SK-N-SH (cell line): ENCODE measurements at regions not wholly inside any gene's neighbourhood (a gene's known extent, or its start where the extent isn't known, plus 50 kb on each side); places are given as distances from the start of the nearest gene placed in this dataset.

Experiments
- CTCF ChIA-PET: fragments of 300-600, 350-600 bp; formaldehyde crosslinking; extraction: SDS; loops from one replicate; lab custom pipeline; 2021; lab: Yijun Ruan, JAX
- POLR2A ChIA-PET: fragments of 350-600 bp; sonication (Branson Sonifier 250); formaldehyde crosslinking; extraction: SDS; loops from one replicate; lab custom pipeline; 2020; ENCODE audit warnings: antibody characterized with exemption, inconsistent platforms; lab: Yijun Ruan, JAX
- DNase-seq: peaks from one replicate; pipeline ENCODE4 v3.0.0; 2012
- H2AFZ ChIP-seq: fragments of 200-600 bp; sonication (generic); 2 replicates; pipeline ENCODE4 v1.8.1; 2016; ENCODE audit warnings: antibody characterized with exemption, mild to moderate bottlenecking, low read depth
- H3F3A ChIP-seq: fragments of 200-600 bp; sonication (generic); replicated peaks from 2 replicates; pipeline ENCODE3; 2016; ENCODE audit warnings: antibody characterized with exemption, mild to moderate bottlenecking; ENCODE audit not compliant: insufficient read depth
- H3K27ac ChIP-seq, 2 experiments: fragments of 200-500 bp in 1 of 2; fragments of 200-600 bp in 1 of 2; sonication (Bioruptor generic) in 1 of 2; sonication (generic), shearing (Covaris generic) in 1 of 2; 2 replicates each; pipeline versions ENCODE4 v1.5.1 to v1.6.1; 2014 to 2016; ENCODE audit warnings: low read depth in 2 of 2, inconsistent platforms in 1 of 2, low read length in 1 of 2, mild to moderate bottlenecking in 1 of 2, mixed read lengths in 1 of 2
- H3K27me3 ChIP-seq: fragments of 200-600 bp; sonication (generic), shearing (Covaris generic); 2 replicates; pipeline ENCODE4 v1.6.1; 2016; ENCODE audit warnings: mixed run types; ENCODE audit not compliant: insufficient read depth
- H3K36me3 ChIP-seq, 2 experiments: fragments of 200-500 bp in 1 of 2; fragments of 200-600 bp in 1 of 2; sonication (Bioruptor generic) in 1 of 2; sonication (generic) in 1 of 2; replicated peaks in 1 of 2; 2 replicates each; pipeline versions ENCODE3 to v1.5.1; 2014 to 2016; ENCODE audit warnings: low read length in 1 of 2, mild to moderate bottlenecking in 1 of 2; ENCODE audit not compliant: insufficient read depth in 2 of 2, control insufficient read depth in 1 of 2
- H3K4me1 ChIP-seq, 2 experiments: fragments of 200-500 bp in 1 of 2; fragments of 200-600 bp in 1 of 2; sonication (Bioruptor generic) in 1 of 2; sonication (generic), shearing (Covaris generic) in 1 of 2; 2 replicates each; pipeline versions ENCODE4 v1.5.1 to v1.6.1; 2014 to 2016; ENCODE audit warnings: low read depth in 1 of 2, low read length in 1 of 2, mixed run types in 1 of 2; ENCODE audit not compliant: insufficient read depth in 2 of 2, control insufficient read depth in 1 of 2
- H3K4me2 ChIP-seq: fragments of 200-600 bp; sonication (generic), shearing (Covaris generic); 2 replicates; pipeline ENCODE4 v1.6.1; 2017; ENCODE audit warnings: mixed run types
- H3K4me3 ChIP-seq, 2 experiments: fragments of 200-500 bp in 1 of 2; fragments of 200-600 bp in 1 of 2; sonication (Bioruptor generic) in 1 of 2; sonication (generic), shearing (Covaris generic) in 1 of 2; 2 replicates each; pipeline versions ENCODE4 v1.5.1 to v1.8.1; 2014 to 2016; ENCODE audit warnings: low read depth in 2 of 2, inconsistent platforms in 1 of 2, low read length in 1 of 2, mild to moderate bottlenecking in 1 of 2, mixed read lengths in 1 of 2, moderate library complexity in 1 of 2
- H3K79me2 ChIP-seq: fragments of 200-600 bp; sonication (generic); 2 replicates; pipeline ENCODE4 v1.8.1; 2017; ENCODE audit warnings: mild to moderate bottlenecking; ENCODE audit not compliant: insufficient read depth
- H3K9ac ChIP-seq: fragments of 200-600 bp; sonication (generic); 2 replicates; pipeline ENCODE4 v1.6.1; 2017; ENCODE audit warnings: mixed run types
- H3K9me2 ChIP-seq: fragments of 200-600 bp; sonication (generic); 2 replicates; pipeline ENCODE4 v1.6.1; 2017; ENCODE audit warnings: mixed run types
- H3K9me3 ChIP-seq: fragments of 200-600 bp; sonication (generic); 2 replicates; pipeline ENCODE4 v1.6.1; 2017; ENCODE audit warnings: mixed run types, mild to moderate bottlenecking, moderate library complexity
- H4K20me1 ChIP-seq: fragments of 200-600 bp; sonication (generic); 2 replicates; pipeline ENCODE4 v1.6.1; 2017; ENCODE audit warnings: mild to moderate bottlenecking, mixed run types; ENCODE audit not compliant: insufficient read depth
- ELF1 ChIP-seq: IDR thresholded peaks from 2 replicates; pipeline ENCODE4 v1.4.0; 2012
- EP300 ChIP-seq, 2 experiments: IDR thresholded peaks; 2 replicates each; pipeline versions ENCODE4 v1.4.0 to v1.6.1; 2012; ENCODE audit warnings: borderline replicate concordance in 1 of 2, low read depth in 1 of 2, low read length in 1 of 2
- EZH2phosphoT487 ChIP-seq: fragments of 200-600 bp; sonication (generic); IDR thresholded peaks from 2 replicates; pipeline ENCODE4 v1.6.1; 2017; ENCODE audit warnings: low read depth, mixed run types, mild to moderate bottlenecking, antibody characterized with exemption, moderate library complexity, borderline replicate concordance
- FOXJ3 ChIP-seq: sonication (generic); formaldehyde crosslinking; IDR thresholded peaks from 2 replicates; pipeline ENCODE4 v1.5.1; 2020; ENCODE audit warnings: mild to moderate bottlenecking, missing genetic modification reagents
- FOXM1 ChIP-seq: IDR thresholded peaks from 2 replicates; pipeline ENCODE4 v1.4.0; 2012; ENCODE audit warnings: low read depth, mild to moderate bottlenecking
- GABPA ChIP-seq: IDR thresholded peaks from 2 replicates; pipeline ENCODE4 v1.4.0; 2012; ENCODE audit warnings: low read depth, mild to moderate bottlenecking
- NRF1 ChIP-seq: IDR thresholded peaks from 2 replicates; pipeline ENCODE4 v1.6.1; 2012; ENCODE audit warnings: low read depth, mild to moderate bottlenecking, low read length
- RFX5 ChIP-seq: IDR thresholded peaks from 2 replicates; pipeline ENCODE4 v1.6.1; 2012; ENCODE audit warnings: mild to moderate bottlenecking, improper control_type of control experiment, low read length
- TAF1 ChIP-seq: IDR thresholded peaks from 2 replicates; pipeline ENCODE4 v1.6.1; 2012; ENCODE audit warnings: low read depth, mild to moderate bottlenecking, low read length, moderate library complexity, borderline replicate concordance
- TCF12 ChIP-seq: IDR thresholded peaks from 2 replicates; pipeline ENCODE4 v1.4.0; 2012
- YY1 ChIP-seq: IDR thresholded peaks from 2 replicates; pipeline ENCODE4 v1.4.0; 2012; ENCODE audit warnings: low read depth, mild to moderate bottlenecking
- WGBS: methylation state at CpG from one replicate; pipeline ENCODE4 v1.1.6; 2017; ENCODE audit warnings: low lambda C conversion rate; 5-methylcytosine and 5-hydroxymethylcytosine counted together
- TF ChIP-seq, protein P1 (sequence below): IDR thresholded peaks from 2 replicates; pipeline ENCODE4; 2012
- TF ChIP-seq, protein P2 (sequence below): fragments of 200-600 bp; sonication (generic); IDR thresholded peaks from 2 replicates; pipeline ENCODE4 v1.6.1; 2017; ENCODE audit warnings: antibody characterized with exemption, mild to moderate bottlenecking, moderate library complexity
- TF ChIP-seq, protein P3 (sequence below): IDR thresholded peaks from 2 replicates; pipeline ENCODE4 v1.6.1; 2012; ENCODE audit warnings: mild to moderate bottlenecking, low read depth, low read length, moderate library complexity
- TF ChIP-seq, protein P4 (sequence below): IDR thresholded peaks from 2 replicates; pipeline ENCODE4 v1.4.0; 2012; ENCODE audit warnings: low read depth
- TF ChIP-seq, protein P5 (sequence below): fragments of 150-350 bp; IDR thresholded peaks from 2 replicates; pipeline ENCODE4 v1.6.1; 2017; ENCODE audit warnings: antibody characterized with exemption, low read length, low read depth, borderline replicate concordance
- TF ChIP-seq, protein P6 (sequence below): fragments of 150-350 bp; IDR thresholded peaks from 2 replicates; pipeline ENCODE4 v1.6.1; 2016; ENCODE audit warnings: mild to moderate bottlenecking, low read depth, low read length

DNA sequence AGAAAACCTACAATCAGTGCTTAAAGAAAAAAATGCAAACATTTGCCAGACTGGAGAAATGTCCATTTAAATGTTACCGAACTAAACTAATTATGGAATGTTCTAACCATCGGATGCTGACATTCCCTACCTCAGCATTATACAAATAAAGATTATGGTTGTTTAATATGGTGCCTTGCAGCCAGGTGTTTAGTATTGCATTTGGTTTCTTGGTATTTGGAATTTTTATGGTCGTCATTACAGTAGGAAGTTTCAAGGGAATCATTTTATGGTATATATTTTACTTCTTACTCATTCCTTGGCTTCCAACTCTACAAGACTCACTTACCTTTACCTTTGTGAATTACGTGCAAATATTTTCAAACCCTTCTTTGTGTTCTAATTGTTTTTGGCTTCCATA lies 103.1 kb upstream of the PNPLA4 start:
- Histone ChIP-seq H3K4me1 (no peaks in the 10 kb centered on the region), H3K36me3 (no peaks in the 10 kb centered on the region), H2AFZ (no peak overlapping the region), H3K9me3 (no peaks in the 10 kb centered on the region), H3K9me2 (no peaks in the 10 kb centered on the region), H3K4me2 (no peak overlapping the region), H3K27ac (no peak overlapping the region), H3K4me3 (no peak overlapping the region), H3F3A (no peaks in the 10 kb centered on the region), H3K79me2 (no peaks in the 10 kb centered on the region), H3K9ac (no peak overlapping the region), H4K20me1 (no peaks in the 10 kb centered on the region), H3K27me3 (no peaks in the 10 kb centered on the region)
- TF ChIP-seq TAF1 (no peak), FOXJ3 (CRISPR knock-in tag) (no peak), EZH2phosphoT487 (no peak), FOXM1 (no peak), NRF1 (no peak), TCF12 (no peak)
- TF ChIP-seq, protein P1, sequence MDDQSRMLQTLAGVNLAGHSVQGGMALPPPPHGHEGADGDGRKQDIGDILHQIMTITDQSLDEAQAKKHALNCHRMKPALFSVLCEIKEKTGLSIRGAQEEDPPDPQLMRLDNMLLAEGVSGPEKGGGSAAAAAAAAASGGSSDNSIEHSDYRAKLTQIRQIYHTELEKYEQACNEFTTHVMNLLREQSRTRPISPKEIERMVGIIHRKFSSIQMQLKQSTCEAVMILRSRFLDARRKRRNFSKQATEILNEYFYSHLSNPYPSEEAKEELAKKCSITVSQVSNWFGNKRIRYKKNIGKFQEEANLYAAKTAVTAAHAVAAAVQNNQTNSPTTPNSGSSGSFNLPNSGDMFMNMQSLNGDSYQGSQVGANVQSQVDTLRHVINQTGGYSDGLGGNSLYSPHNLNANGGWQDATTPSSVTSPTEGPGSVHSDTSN: no peak
- TF ChIP-seq, protein P2, sequence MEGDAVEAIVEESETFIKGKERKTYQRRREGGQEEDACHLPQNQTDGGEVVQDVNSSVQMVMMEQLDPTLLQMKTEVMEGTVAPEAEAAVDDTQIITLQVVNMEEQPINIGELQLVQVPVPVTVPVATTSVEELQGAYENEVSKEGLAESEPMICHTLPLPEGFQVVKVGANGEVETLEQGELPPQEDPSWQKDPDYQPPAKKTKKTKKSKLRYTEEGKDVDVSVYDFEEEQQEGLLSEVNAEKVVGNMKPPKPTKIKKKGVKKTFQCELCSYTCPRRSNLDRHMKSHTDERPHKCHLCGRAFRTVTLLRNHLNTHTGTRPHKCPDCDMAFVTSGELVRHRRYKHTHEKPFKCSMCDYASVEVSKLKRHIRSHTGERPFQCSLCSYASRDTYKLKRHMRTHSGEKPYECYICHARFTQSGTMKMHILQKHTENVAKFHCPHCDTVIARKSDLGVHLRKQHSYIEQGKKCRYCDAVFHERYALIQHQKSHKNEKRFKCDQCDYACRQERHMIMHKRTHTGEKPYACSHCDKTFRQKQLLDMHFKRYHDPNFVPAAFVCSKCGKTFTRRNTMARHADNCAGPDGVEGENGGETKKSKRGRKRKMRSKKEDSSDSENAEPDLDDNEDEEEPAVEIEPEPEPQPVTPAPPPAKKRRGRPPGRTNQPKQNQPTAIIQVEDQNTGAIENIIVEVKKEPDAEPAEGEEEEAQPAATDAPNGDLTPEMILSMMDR: no peak
- CTCF ChIA-PET: no interaction called here
- WGBS: 23% methylated on average over 4 of the region's 4 CpGs
- DNase-seq: no peak
- POLR2A ChIA-PET: no interaction called here

DNA sequence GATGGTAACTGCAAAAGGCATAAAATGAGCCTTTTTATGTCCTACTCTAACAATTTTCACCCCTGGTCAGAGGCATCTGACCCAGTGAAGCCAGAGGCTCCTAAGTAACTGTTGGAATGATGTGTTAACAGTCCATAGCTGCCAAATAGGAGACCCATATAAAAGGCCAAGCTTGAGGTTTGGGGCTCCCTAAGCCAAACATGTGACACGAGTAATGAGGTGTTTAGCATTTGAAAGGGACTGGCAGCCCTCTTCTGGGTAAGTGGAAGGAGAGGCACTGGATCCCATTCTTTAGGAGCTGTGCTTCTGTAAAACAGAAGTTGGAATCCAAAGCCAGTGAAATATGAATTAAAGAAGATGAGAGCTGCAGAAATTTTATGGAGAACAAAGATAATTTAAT lies 100.6 kb upstream of the PNPLA4 start:
- WGBS: 15% methylated on average over 1 of the region's 1 CpG
- Histone ChIP-seq H3K4me1 (no peaks in the 10 kb centered on the region), H3K9me2 (no peaks in the 10 kb centered on the region), H3K4me3 (no peak overlapping the region), H3K27ac (no peak overlapping the region), H3K27me3 (no peaks in the 10 kb centered on the region), H3K9ac (no peak overlapping the region), H4K20me1 (no peaks in the 10 kb centered on the region), H3F3A (no peaks in the 10 kb centered on the region), H2AFZ (no peak overlapping the region), H3K4me2 (no peak overlapping the region), H3K79me2 (no peaks in the 10 kb centered on the region), H3K9me3 (no peaks in the 10 kb centered on the region), H3K36me3 (no peaks in the 10 kb centered on the region)
- ChIA-PET CTCF (no interaction called here), POLR2A (no interaction called here)
- no peak for DNase-seq
- TF ChIP-seq, protein P2: no peak
- no peak for TF ChIP-seq NRF1
- TF ChIP-seq, protein P3, sequence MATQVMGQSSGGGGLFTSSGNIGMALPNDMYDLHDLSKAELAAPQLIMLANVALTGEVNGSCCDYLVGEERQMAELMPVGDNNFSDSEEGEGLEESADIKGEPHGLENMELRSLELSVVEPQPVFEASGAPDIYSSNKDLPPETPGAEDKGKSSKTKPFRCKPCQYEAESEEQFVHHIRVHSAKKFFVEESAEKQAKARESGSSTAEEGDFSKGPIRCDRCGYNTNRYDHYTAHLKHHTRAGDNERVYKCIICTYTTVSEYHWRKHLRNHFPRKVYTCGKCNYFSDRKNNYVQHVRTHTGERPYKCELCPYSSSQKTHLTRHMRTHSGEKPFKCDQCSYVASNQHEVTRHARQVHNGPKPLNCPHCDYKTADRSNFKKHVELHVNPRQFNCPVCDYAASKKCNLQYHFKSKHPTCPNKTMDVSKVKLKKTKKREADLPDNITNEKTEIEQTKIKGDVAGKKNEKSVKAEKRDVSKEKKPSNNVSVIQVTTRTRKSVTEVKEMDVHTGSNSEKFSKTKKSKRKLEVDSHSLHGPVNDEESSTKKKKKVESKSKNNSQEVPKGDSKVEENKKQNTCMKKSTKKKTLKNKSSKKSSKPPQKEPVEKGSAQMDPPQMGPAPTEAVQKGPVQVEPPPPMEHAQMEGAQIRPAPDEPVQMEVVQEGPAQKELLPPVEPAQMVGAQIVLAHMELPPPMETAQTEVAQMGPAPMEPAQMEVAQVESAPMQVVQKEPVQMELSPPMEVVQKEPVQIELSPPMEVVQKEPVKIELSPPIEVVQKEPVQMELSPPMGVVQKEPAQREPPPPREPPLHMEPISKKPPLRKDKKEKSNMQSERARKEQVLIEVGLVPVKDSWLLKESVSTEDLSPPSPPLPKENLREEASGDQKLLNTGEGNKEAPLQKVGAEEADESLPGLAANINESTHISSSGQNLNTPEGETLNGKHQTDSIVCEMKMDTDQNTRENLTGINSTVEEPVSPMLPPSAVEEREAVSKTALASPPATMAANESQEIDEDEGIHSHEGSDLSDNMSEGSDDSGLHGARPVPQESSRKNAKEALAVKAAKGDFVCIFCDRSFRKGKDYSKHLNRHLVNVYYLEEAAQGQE: no peak
- no peak for TF ChIP-seq RFX5
- TF ChIP-seq EP300 (IDR thresholded peaks at IDR 0.05; ENCODE audit: borderline replicate concordance in 1 of 2, low read depth in 1 of 2, low read length in 1 of 2): no peak
- no peak for TF ChIP-seq YY1
- TF ChIP-seq, protein P4, sequence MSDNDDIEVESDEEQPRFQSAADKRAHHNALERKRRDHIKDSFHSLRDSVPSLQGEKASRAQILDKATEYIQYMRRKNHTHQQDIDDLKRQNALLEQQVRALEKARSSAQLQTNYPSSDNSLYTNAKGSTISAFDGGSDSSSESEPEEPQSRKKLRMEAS: no peak
- TF ChIP-seq GABPA: no peak
- TF ChIP-seq, protein P5, sequence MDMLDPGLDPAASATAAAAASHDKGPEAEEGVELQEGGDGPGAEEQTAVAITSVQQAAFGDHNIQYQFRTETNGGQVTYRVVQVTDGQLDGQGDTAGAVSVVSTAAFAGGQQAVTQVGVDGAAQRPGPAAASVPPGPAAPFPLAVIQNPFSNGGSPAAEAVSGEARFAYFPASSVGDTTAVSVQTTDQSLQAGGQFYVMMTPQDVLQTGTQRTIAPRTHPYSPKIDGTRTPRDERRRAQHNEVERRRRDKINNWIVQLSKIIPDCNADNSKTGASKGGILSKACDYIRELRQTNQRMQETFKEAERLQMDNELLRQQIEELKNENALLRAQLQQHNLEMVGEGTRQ: no peak
- no peak for TF ChIP-seq ELF1
- TF ChIP-seq EZH2phosphoT487: no peak
- TF ChIP-seq, protein P6, sequence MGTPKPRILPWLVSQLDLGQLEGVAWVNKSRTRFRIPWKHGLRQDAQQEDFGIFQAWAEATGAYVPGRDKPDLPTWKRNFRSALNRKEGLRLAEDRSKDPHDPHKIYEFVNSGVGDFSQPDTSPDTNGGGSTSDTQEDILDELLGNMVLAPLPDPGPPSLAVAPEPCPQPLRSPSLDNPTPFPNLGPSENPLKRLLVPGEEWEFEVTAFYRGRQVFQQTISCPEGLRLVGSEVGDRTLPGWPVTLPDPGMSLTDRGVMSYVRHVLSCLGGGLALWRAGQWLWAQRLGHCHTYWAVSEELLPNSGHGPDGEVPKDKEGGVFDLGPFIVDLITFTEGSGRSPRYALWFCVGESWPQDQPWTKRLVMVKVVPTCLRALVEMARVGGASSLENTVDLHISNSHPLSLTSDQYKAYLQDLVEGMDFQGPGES: no peak
- TF ChIP-seq TCF12: no peak
